ENCODE measurements at regions not wholly inside any gene's neighbourhood (a gene's known extent, or its start where the extent isn't known, plus 50 kb on each side); places are given as distances from the start of the nearest gene placed in this dataset.

DNA sequence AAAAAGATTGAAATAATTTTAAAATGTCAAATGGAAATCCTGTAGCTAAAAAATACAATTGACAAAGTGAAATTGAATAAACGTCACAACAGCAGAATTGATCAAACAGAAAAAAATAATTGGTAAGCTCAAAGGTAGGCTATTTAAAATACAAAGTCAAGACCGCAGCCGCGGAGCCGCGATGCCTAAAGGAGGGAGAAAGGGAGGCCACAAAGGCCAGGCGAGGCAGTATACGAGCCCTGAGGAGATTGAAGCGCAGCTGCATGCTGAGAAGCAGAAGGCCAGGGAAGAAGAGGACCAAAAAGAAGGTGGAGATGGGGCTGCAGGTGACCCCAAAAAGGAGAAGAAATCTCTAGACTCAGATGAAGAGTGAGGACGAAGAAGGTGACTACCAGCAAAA lies 1068.5 kb upstream of the COX7C start:
- no peak for FAIRE-seq
- Histone ChIP-seq H3K79me2 (ENCODE audit: control insufficient read depth, insufficient read depth, low read length) (no peaks in the 10 kb centered on the region), H3K4me3 (no peak overlapping the region), H3K4me2 (ENCODE audit: insufficient read depth, low read length) (no peak overlapping the region), H3K9me3 (replicated peaks; ENCODE audit: control insufficient read depth, insufficient read depth, low read depth, low read length) (no peaks in the 10 kb centered on the region), H3K27me3 (ENCODE audit: control insufficient read depth in 2 of 2, insufficient read depth in 2 of 2, low read length in 2 of 2) (no peaks in the 10 kb centered on the region), H3K4me1 (replicated peaks in 1 of 2; ENCODE audit: control insufficient read depth in 2 of 2, insufficient read depth in 2 of 2, low read length in 2 of 2) (no peaks in the 10 kb centered on the region), H3K27ac (ENCODE audit: extremely low read depth, low read depth, low read length) (no peak overlapping the region), H2AFZ (ENCODE audit: low read depth, low read length) (no peak overlapping the region), H3K9ac (ENCODE audit: insufficient read depth in 1 of 2, low read depth in 2 of 2, low read length in 2 of 2) (no peak overlapping the region), H3K36me3 (ENCODE audit: control insufficient read depth, insufficient read depth, low read length) (no peaks in the 10 kb centered on the region), H3K9me1 (ENCODE audit: control insufficient read depth, insufficient read depth, low read length) (no peaks in the 10 kb centered on the region), H4K20me1 (replicated peaks; ENCODE audit: control insufficient read depth, insufficient read depth, low read length) (no peaks in the 10 kb centered on the region)
- ATAC-seq = no peak
- DNase-seq (ENCODE audit: extremely low read depth in 1 of 4, low spot score in 3 of 4) = no peak
- no TSS peak for BruUV-seq (replicated peaks)
- intact Hi-C loops (cut with micrococcal nuclease) (no loop called here), in situ Hi-C loops (cut with MboI) (no loop called here)
- TF ChIP-seq, protein P1, sequence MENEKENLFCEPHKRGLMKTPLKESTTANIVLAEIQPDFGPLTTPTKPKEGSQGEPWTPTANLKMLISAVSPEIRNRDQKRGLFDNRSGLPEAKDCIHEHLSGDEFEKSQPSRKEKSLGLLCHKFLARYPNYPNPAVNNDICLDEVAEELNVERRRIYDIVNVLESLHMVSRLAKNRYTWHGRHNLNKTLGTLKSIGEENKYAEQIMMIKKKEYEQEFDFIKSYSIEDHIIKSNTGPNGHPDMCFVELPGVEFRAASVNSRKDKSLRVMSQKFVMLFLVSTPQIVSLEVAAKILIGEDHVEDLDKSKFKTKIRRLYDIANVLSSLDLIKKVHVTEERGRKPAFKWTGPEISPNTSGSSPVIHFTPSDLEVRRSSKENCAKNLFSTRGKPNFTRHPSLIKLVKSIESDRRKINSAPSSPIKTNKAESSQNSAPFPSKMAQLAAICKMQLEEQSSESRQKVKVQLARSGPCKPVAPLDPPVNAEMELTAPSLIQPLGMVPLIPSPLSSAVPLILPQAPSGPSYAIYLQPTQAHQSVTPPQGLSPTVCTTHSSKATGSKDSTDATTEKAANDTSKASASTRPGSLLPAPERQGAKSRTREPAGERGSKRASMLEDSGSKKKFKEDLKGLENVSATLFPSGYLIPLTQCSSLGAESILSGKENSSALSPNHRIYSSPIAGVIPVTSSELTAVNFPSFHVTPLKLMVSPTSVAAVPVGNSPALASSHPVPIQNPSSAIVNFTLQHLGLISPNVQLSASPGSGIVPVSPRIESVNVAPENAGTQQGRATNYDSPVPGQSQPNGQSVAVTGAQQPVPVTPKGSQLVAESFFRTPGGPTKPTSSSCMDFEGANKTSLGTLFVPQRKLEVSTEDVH (IDR thresholded peaks at IDR 0.05; ENCODE audit: low read depth, partially characterized antibody) = no peak
- ChIA-PET CTCF (ENCODE audit: low intra/inter-chr PET ratio) (no interaction called here), POLR2A (no interaction called here)
- 44% methylated on average over 7 of the region's 10 CpGs for WGBS (ENCODE audit: insufficient coverage, low coverage, missing lambda C conversion rate)

DNA sequence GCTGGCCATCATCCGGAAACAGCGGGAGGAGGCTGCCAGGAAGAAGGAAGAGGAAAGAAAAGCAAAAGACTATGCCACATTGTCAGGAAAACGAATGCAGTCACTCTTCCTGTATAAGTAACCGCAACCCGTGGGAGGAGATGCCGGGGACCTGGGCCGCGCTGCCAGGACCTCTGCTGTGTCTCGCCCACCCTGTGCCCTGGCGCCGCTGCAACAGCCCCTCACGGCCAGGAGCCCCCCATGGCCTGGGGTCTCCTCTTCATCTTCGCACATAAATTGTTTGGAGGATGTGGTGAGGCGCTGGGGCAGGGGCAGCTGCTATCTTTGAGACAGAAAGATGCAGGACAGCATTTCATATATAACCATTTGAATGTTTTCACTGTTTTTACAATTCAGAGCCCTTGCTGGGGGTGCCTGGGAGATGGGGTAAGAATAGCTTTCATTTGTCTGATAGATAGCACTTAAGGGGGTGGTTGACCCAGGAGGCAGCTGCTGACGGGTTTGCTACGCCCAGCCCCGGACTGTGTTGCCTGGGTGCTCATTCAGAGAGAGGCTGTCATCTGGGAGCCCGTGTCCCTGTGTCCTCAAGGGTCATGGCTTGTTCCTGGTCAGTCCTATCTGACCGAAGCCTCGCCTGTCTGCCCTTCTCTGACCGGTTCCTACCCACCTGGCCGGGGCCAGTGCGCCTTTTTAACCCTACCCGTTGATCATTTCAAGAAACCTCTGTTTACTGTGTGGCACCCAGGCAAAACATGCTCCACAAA lies 1067.7 kb upstream of the COX7C start:
- POLR2A ChIA-PET = no interaction called here
- CTCF ChIA-PET (ENCODE audit: low intra/inter-chr PET ratio) = no interaction called here
- BruUV-seq (replicated peaks) = no TSS peak
- Histone ChIP-seq H2AFZ (ENCODE audit: low read depth, low read length) (no peak overlapping the region), H4K20me1 (replicated peaks; ENCODE audit: control insufficient read depth, insufficient read depth, low read length) (no peaks in the 10 kb centered on the region), H3K9ac (ENCODE audit: insufficient read depth in 1 of 2, low read depth in 2 of 2, low read length in 2 of 2) (no peak overlapping the region), H3K9me1 (ENCODE audit: control insufficient read depth, insufficient read depth, low read length) (no peaks in the 10 kb centered on the region), H3K27me3 (ENCODE audit: control insufficient read depth in 2 of 2, insufficient read depth in 2 of 2, low read length in 2 of 2) (no peaks in the 10 kb centered on the region), H3K79me2 (ENCODE audit: control insufficient read depth, insufficient read depth, low read length) (no peaks in the 10 kb centered on the region), H3K4me1 (replicated peaks in 1 of 2; ENCODE audit: control insufficient read depth in 2 of 2, insufficient read depth in 2 of 2, low read length in 2 of 2) (no peaks in the 10 kb centered on the region), H3K9me3 (replicated peaks; ENCODE audit: control insufficient read depth, insufficient read depth, low read depth, low read length) (no peaks in the 10 kb centered on the region; the same call in 1 of the 2 replicates), H3K27ac (ENCODE audit: extremely low read depth, low read depth, low read length) (no peak overlapping the region), H3K4me3 (no peak overlapping the region), H3K36me3 (ENCODE audit: control insufficient read depth, insufficient read depth, low read length) (no peaks in the 10 kb centered on the region), H3K4me2 (ENCODE audit: insufficient read depth, low read length) (no peak overlapping the region)
- DNase-seq (ENCODE audit: extremely low read depth in 1 of 4, low spot score in 3 of 4) = no peak
- WGBS (ENCODE audit: insufficient coverage, low coverage, missing lambda C conversion rate) = 43% methylated on average over 17 of the region's 24 CpGs
- no peak for FAIRE-seq
- in situ Hi-C loops (cut with MboI) = no loop called here
- intact Hi-C loops (cut with micrococcal nuclease) = no loop called here
- TF ChIP-seq, protein P2, sequence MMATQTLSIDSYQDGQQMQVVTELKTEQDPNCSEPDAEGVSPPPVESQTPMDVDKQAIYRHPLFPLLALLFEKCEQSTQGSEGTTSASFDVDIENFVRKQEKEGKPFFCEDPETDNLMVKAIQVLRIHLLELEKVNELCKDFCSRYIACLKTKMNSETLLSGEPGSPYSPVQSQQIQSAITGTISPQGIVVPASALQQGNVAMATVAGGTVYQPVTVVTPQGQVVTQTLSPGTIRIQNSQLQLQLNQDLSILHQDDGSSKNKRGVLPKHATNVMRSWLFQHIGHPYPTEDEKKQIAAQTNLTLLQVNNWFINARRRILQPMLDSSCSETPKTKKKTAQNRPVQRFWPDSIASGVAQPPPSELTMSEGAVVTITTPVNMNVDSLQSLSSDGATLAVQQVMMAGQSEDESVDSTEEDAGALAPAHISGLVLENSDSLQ (IDR thresholded peaks at IDR 0.05) = no peak
- no peak for ATAC-seq
